NAMALWA (cell line): ENCODE measurements at regions not wholly inside any gene's neighbourhood (a gene's known extent, or its start where the extent isn't known, plus 50 kb on each side); places are given as distances from the start of the nearest gene placed in this dataset.

ENCODE experiments used
- DNase-seq: peaks from one replicate; pipeline ENCODE4 v3.0.0-alpha.2; 2015; ENCODE audit warnings: low spot score

GRCh38 chr3:53949541-53949940 lies 57.9 kb upstream of the SELENOK start:
- no peak for DNase-seq

GRCh38 chr3:53948174-53948573 lies 56.5 kb upstream of the SELENOK start:
- no peak for DNase-seq

DNA sequence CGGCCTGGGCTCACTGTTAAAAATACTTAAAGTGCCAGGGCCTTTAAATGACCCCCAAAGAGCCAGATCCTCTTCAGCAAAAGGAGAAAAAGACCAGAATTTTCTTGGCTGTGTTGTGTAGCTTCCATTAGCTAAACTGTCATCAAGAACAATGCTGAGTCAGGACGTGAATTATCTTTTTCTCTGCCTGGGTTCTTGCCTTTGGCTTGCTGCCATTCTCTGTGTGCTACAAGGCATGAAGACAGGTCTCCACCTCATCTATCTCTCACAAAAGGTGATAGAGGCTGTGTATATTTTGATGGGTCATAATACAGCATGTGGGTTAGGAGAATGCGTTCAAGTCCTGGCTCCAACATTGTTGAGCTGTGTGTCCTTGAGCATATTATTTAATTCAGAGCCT lies 52.4 kb upstream of the SELENOK start:
- no peak for DNase-seq

- DNase-seq, result no peak
Measured at GRCh38 chr3:53941950-53942349, 50.3 kb upstream of the SELENOK start.
